Stomach (tissue), 8 donors: ENCODE measurements at regions not wholly inside any gene's neighbourhood (a gene's known extent, or its start where the extent isn't known, plus 50 kb on each side); places are given as distances from the start of the nearest gene placed in this dataset.
"Not testable (repeated sequence)": the region's sequence is repeated elsewhere in the genome, so short reads cannot be mapped to it uniquely, and the experiment has no call there.

ENCODE experiments used
- DNase-seq, 2 donors: peaks; one replicate each; pipeline versions ENCODE4 v3.0.0 to v3.0.0-alpha.2; 2013 to 2019
- H3K27ac ChIP-seq, 5 donors: fragments of 200-600 bp in 4 of 5; sonication (generic) in 4 of 5; one replicate each; pipeline ENCODE4 v1.5.1; 2013 to 2019; ENCODE audit warnings: mild to moderate bottlenecking in 1 of 5, moderate library complexity in 1 of 5
- H3K27me3 ChIP-seq, 3 donors: fragments of 200-600 bp; sonication (generic); one replicate each; pipeline ENCODE4 v1.5.1; 2017 to 2019; ENCODE audit warnings: mixed run types in 1 of 3
- H3K36me3 ChIP-seq, 4 donors: fragments of 200-600 bp; sonication (generic); 1 replicate in 3 of 4; 2 replicates in 1 of 4; pipeline ENCODE4 v1.5.1; 2016 to 2019
- H3K4me1 ChIP-seq, 4 donors: fragments of 200-600 bp; sonication (generic); one replicate each; pipeline ENCODE4 v1.5.1; 2016 to 2019
- H3K4me3 ChIP-seq, 4 donors: fragments of 200-600 bp; sonication (generic) in 3 of 4; one replicate each; pipeline ENCODE4 v1.5.1; 2016 to 2019; ENCODE audit warnings: mild to moderate bottlenecking in 1 of 4
- H3K9me3 ChIP-seq, 4 donors: fragments of 200-600 bp; sonication (generic); one replicate each; pipeline ENCODE4 v1.5.1; 2016 to 2019
- EP300 ChIP-seq: sonication (generic); formaldehyde crosslinking; IDR thresholded peaks from one replicate; pipeline ENCODE4 v1.6.1; 2017; ENCODE audit warnings: antibody characterized with exemption
- POLR2A ChIP-seq, 4 donors: fragments of 450-650 bp; IDR thresholded peaks; one replicate each; pipeline ENCODE4 v1.6.1; 2016; ENCODE audit warnings: antibody characterized with exemption in 4 of 4, control low read depth in 2 of 4, mild to moderate bottlenecking in 1 of 4, moderate library complexity in 1 of 4
- POLR2AphosphoS5 ChIP-seq, 3 donors: sonication (generic); formaldehyde crosslinking; IDR thresholded peaks; one replicate each; pipeline ENCODE4 v1.6.1; 2016; ENCODE audit warnings: antibody characterized with exemption in 3 of 3
- WGBS, 5 donors: extraction: QIAGEN DNeasy Blood & Tissue Kit in 3 of 5; methylation state at CpG; one replicate each; pipeline versions ENCODE4 v1.1.5 to v1.1.7; 2013 to 2018; 5-methylcytosine and 5-hydroxymethylcytosine counted together
- intact Hi-C: fragments of 100-400 bp; cut with DNase I; formaldehyde crosslinking; loops from one replicate; pipeline ENCODE4 v1.15.1; 2023; ENCODE audit warnings: low total_unique reads
- TF ChIP-seq, protein P1 (sequence below), 7 experiments: fragments of 450-650 bp in 4 of 7; fragments of 200-600 bp in 3 of 7; sonication (generic) in 3 of 7; IDR thresholded peaks; one replicate each; pipeline ENCODE4 v1.5.1; 2016 to 2019; ENCODE audit warnings: antibody characterized with exemption in 7 of 7, control low read depth in 2 of 7, mild to moderate bottlenecking in 1 of 7
- donor health status: healthy with polysubstance abuse.
- donor health status: Bipolar disorder and iron deficiency.
- donor health status: healthy.

DNA sequence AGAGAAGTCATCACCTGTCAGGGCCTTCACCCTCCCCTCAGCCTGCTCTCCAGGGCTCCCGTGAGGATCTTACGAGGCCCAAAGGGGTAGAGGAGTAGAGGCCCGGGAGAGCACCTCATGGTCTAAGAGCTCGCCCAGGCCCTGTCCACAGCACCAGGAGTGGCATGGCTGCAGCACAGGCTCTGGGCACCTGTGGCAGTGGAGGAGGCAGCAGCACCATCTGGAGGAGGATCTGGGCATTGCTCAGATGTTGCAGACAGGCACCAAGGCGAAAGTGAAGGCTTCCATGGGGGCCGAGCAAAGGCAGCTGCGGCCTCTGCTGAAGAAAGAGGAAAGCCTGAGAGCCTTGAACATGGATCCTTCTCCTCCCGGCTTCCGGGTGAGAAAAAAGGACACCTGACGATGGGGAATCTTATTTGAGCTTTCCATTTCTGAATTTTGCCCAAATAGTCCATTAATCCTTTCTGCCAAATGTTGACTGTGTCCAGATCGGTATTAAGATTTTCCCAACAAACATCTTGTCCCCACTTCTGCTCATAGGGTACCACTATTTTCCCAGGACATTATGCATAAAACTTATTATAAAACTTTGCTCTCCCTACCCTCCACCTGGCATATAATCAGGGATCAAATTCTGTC lies 604.7 kb downstream of the PTPRC start:
- peak; percentile 61 to 65 for DNase-seq
- no peak overlapping the region for H3K4me3 ChIP-seq
- H3K4me1 ChIP-seq, result peaks cover 0 to 9% (median 7%) of the 10 kb centered on the region in 4 donors
- H3K9me3 ChIP-seq, result no peaks in the 10 kb centered on the region
- TF ChIP-seq, protein P1, sequence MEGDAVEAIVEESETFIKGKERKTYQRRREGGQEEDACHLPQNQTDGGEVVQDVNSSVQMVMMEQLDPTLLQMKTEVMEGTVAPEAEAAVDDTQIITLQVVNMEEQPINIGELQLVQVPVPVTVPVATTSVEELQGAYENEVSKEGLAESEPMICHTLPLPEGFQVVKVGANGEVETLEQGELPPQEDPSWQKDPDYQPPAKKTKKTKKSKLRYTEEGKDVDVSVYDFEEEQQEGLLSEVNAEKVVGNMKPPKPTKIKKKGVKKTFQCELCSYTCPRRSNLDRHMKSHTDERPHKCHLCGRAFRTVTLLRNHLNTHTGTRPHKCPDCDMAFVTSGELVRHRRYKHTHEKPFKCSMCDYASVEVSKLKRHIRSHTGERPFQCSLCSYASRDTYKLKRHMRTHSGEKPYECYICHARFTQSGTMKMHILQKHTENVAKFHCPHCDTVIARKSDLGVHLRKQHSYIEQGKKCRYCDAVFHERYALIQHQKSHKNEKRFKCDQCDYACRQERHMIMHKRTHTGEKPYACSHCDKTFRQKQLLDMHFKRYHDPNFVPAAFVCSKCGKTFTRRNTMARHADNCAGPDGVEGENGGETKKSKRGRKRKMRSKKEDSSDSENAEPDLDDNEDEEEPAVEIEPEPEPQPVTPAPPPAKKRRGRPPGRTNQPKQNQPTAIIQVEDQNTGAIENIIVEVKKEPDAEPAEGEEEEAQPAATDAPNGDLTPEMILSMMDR (IDR thresholded peaks at IDR 0.05), result peak in 4 of 7 experiments; percentile 16 to 54 (median 29)
- no peak for TF ChIP-seq POLR2A (IDR thresholded peaks at IDR 0.05)
- H3K27ac ChIP-seq, result no peak overlapping the region
- H3K27me3 ChIP-seq, result no peaks in the 10 kb centered on the region
- intact Hi-C loops, result no loop called here
- 80 to 89% (median 87%) methylated on average over 9 to 11 of the region's 11 CpGs for WGBS, 5 donors
- H3K36me3 ChIP-seq, result no peaks in the 10 kb centered on the region

DNA sequence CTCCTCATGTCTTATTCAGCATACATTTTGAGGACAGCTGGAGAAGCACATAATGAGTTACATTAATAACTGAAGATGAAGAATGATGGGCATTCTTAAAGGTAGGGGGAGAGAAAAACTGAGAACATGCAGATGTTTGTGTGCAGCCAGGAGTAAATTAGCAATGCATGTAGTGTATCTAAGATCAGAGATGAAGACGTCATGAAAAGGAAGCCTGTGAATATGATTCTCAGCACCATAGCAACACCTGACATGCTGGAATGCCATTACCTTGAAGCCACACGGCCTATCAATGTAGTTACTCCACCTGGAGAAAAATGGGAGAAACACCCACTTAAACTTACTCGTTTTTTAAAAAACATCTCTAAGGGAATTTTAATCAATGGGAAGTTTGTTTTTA lies 607.1 kb downstream of the PTPRC start:
- no peaks in the 10 kb centered on the region for H3K9me3 ChIP-seq
- H3K27ac ChIP-seq, result no peak overlapping the region
- TF ChIP-seq POLR2A (IDR thresholded peaks at IDR 0.05) (no peak), POLR2AphosphoS5 (IDR thresholded peaks at IDR 0.05) (no peak), EP300 (no peak)
- TF ChIP-seq, protein P1 (IDR thresholded peaks at IDR 0.05), result no peak
- no peak for DNase-seq
- intact Hi-C loops, result no loop called here
- H3K27me3 ChIP-seq, result no peaks in the 10 kb centered on the region
- 65 to 74% (median 69%) methylated on average over 3 of the region's 3 CpGs for WGBS, 5 donors
- H3K4me3 ChIP-seq, result no peak overlapping the region
- H3K4me1 ChIP-seq, result peaks cover 0 to 9% (median 7%) of the 10 kb centered on the region in 4 donors
- H3K36me3 ChIP-seq, result no peaks in the 10 kb centered on the region

DNA sequence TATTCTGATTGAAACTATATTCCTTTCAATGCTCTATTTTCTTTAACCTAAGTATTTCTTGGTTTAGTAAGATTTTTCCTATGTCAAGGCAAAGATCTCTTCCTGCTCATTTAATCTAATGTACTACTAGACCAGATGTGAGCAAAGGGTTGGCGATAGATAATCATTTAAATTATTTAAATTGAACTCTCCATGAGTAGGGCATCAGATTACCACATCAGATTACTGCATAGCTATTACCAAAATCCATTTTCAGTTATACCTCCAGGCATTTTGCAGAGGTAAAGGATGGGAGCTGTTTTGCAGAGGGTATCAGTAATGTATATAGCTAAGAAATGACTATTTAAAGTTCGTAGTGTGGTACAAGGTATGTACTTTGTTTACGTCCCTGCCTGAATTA lies 607.9 kb downstream of the PTPRC start:
- Histone ChIP-seq H3K27me3 (no peaks in the 10 kb centered on the region), H3K9me3 (no peaks in the 10 kb centered on the region), H3K4me1 (peaks cover 0 to 9% (median 7%) of the 10 kb centered on the region in 4 donors), H3K27ac (no peak overlapping the region), H3K4me3 (no peak overlapping the region), H3K36me3 (no peaks in the 10 kb centered on the region)
- no peak for DNase-seq
- intact Hi-C loops, result no loop called here
- TF ChIP-seq, protein P1 (IDR thresholded peaks at IDR 0.05), result no peak
- TF ChIP-seq EP300 (no peak), POLR2AphosphoS5 (IDR thresholded peaks at IDR 0.05) (no peak), POLR2A (IDR thresholded peaks at IDR 0.05) (no peak)
- 92 to 99% (median 94%) methylated on average over 3 of the region's 3 CpGs for WGBS, 5 donors

DNA sequence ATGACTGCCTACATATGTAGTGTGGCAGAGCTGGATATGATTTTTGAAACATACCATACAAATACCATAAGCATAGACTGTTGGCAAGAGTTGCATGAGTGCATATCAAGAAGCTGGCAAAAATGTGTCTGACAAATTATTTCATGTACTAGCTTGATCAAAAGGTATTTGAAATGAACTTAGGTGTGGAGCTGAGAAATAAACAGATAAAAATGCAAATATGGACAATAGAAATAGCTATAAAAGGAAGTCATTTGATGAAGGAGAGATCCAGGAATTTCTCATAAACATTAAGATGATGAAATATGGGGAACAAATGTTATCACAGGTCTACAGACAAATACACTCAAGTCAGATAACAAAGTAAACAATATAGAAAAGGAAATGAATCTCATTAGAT lies 609.1 kb downstream of the PTPRC start:
- intact Hi-C loops, result no loop called here
- Histone ChIP-seq H3K36me3 (no peaks in the 10 kb centered on the region), H3K4me1 (no peaks in the 10 kb centered on the region), H3K4me3 (no peak overlapping the region), H3K27me3 (no peaks in the 10 kb centered on the region), H3K27ac (no peak overlapping the region), H3K9me3 (no peaks in the 10 kb centered on the region)
- TF ChIP-seq POLR2A (IDR thresholded peaks at IDR 0.05) (no peak), EP300 (no peak), POLR2AphosphoS5 (IDR thresholded peaks at IDR 0.05) (no peak)
- TF ChIP-seq, protein P1 (IDR thresholded peaks at IDR 0.05), result no peak
- no peak for DNase-seq

DNA sequence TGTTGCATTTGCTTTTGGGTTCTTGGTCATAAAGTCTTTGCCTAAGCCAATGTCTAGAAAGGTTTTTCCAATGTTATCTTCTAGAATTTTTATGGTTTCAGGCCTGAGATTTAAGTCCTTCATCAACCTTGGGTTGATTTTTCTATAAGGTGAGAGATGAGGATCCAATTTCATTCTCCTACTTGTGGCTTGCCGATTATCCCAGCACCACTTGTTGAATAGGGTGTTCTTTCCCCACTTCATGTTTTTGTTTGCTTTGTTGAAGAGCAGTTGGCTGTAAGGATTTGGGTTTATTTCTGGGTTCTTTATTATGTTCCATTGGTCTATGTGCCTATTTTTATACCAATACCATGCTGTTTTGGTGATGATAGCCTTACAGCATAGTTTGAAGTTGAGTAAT lies 615.2 kb downstream of the PTPRC start:
- WGBS, 5 donors, result 82 to 100% (median 95%) methylated on average over 1 of the region's 1 CpG
- H3K4me1 ChIP-seq, DNase-seq, intact Hi-C loops, H3K4me3 ChIP-seq, H3K9me3 ChIP-seq, H3K36me3 ChIP-seq, H3K27me3 ChIP-seq, H3K27ac ChIP-seq: not testable (repeated sequence)
